Hepatocyte (in vitro differentiated cells): ENCODE measurements at regions not wholly inside any gene's neighbourhood (a gene's known extent, or its start where the extent isn't known, plus 50 kb on each side); places are given as distances from the start of the nearest gene placed in this dataset.
"Not testable (repeated sequence)": the region's sequence is repeated elsewhere in the genome, so short reads cannot be mapped to it uniquely, and the experiment has no call there.

ENCODE experiments used
- DNase-seq: peaks from one replicate; pipeline ENCODE4 v3.0.0-alpha.2; 2016; ENCODE audit warnings: low spot score
- H2AFZ ChIP-seq: fragments of 200-600 bp; sonication (generic); 2 replicates; pipeline ENCODE4 v1.6.0; 2016; ENCODE audit warnings: antibody characterized with exemption, mild to moderate bottlenecking
- H3K27ac ChIP-seq: fragments of 200-600 bp; sonication (generic); 2 replicates; pipeline ENCODE4 v1.5.1; 2016; ENCODE audit warnings: mild to moderate bottlenecking
- H3K27me3 ChIP-seq: fragments of 200-600 bp; sonication (generic); 2 replicates; pipeline ENCODE4 v1.6.1; 2016
- H3K36me3 ChIP-seq: fragments of 200-600 bp; sonication (generic); replicated peaks from 2 replicates; pipeline ENCODE4 v1.5.1; 2016; ENCODE audit warnings: low read depth; ENCODE audit not compliant: insufficient read depth
- H3K4me1 ChIP-seq: fragments of 200-600 bp; sonication (generic); 2 replicates; pipeline ENCODE4 v1.5.1; 2016; ENCODE audit warnings: mild to moderate bottlenecking, moderate library complexity; ENCODE audit not compliant: insufficient read depth
- H3K4me2 ChIP-seq: fragments of 200-600 bp; sonication (generic); 2 replicates; pipeline ENCODE4 v1.6.0; 2016
- H3K4me3 ChIP-seq: fragments of 200-600 bp; sonication (generic); 2 replicates; pipeline ENCODE4 v1.5.1; 2016; ENCODE audit warnings: mild to moderate bottlenecking
- H3K79me2 ChIP-seq: fragments of 200-600 bp; sonication (generic); 2 replicates; pipeline ENCODE4 v1.6.0; 2017; ENCODE audit warnings: mild to moderate bottlenecking
- H3K9me2 ChIP-seq: fragments of 200-600 bp; sonication (generic); replicated peaks from 2 replicates; pipeline ENCODE4 v1.6.0; 2017; ENCODE audit warnings: mild to moderate bottlenecking; ENCODE audit not compliant: insufficient read depth
- H3K9me3 ChIP-seq: fragments of 200-600 bp; sonication (generic); 2 replicates; pipeline ENCODE4 v1.5.1; 2016; ENCODE audit warnings: low read depth, mild to moderate bottlenecking
- H4K20me1 ChIP-seq: fragments of 200-600 bp; sonication (generic); 2 replicates; pipeline ENCODE4 v1.6.0; 2016; ENCODE audit warnings: mild to moderate bottlenecking; ENCODE audit not compliant: insufficient read depth, poor library complexity, severe bottlenecking
- CTCF ChIP-seq: fragments of 200-600 bp; sonication (generic); IDR thresholded peaks from 2 replicates; pipeline ENCODE4 v1.5.1; 2016; ENCODE audit warnings: antibody characterized with exemption, mild to moderate bottlenecking; ENCODE audit not compliant: poor library complexity
- EZH2 ChIP-seq: fragments of 200-600 bp; sonication (generic); IDR thresholded peaks from 2 replicates; pipeline ENCODE4 v1.6.1; 2016; ENCODE audit warnings: antibody characterized with exemption, mild to moderate bottlenecking, borderline replicate concordance
- EZH2phosphoT487 ChIP-seq: fragments of 200-600 bp; sonication (generic); IDR thresholded peaks from one replicate; pipeline ENCODE4 v1.6.1; 2018; ENCODE audit warnings: antibody characterized with exemption, mild to moderate bottlenecking, low read depth, moderate library complexity; ENCODE audit not compliant: unreplicated experiment, severe bottlenecking
- WGBS: methylation state at CpG from one replicate; pipeline ENCODE4 v1.1.6; 2016; ENCODE audit warnings: low lambda C conversion rate; ENCODE audit errors: missing lambda C conversion rate; 5-methylcytosine and 5-hydroxymethylcytosine counted together

GRCh38 chr12:27863839-27864238 is 83.8 kb upstream of the MANSC4 start:
- no peak overlapping the region for H3K27ac ChIP-seq
- no peaks in the 10 kb centered on the region for H3K9me3 ChIP-seq
- no peaks in the 10 kb centered on the region for H4K20me1 ChIP-seq
- no peak for TF ChIP-seq CTCF
- H2AFZ ChIP-seq, result no peak overlapping the region
- no peaks in the 10 kb centered on the region for H3K9me2 ChIP-seq
- H3K4me1 ChIP-seq, result no peaks in the 10 kb centered on the region
- no peak overlapping the region for H3K4me2 ChIP-seq
- H3K4me3 ChIP-seq, result no peak overlapping the region
- H3K36me3 ChIP-seq, result no peaks in the 10 kb centered on the region
- no peak for DNase-seq
- 81% methylated on average over 6 of the region's 6 CpGs for WGBS
- H3K79me2 ChIP-seq, result no peaks in the 10 kb centered on the region
- no peaks in the 10 kb centered on the region for H3K27me3 ChIP-seq

- Histone ChIP-seq H3K4me2 (no peak overlapping the region), H3K9me2 (no peaks in the 10 kb centered on the region), H3K27me3 (no peaks in the 10 kb centered on the region), H4K20me1 (no peaks in the 10 kb centered on the region), H3K36me3 (no peaks in the 10 kb centered on the region), H3K27ac (no peak overlapping the region), H2AFZ (no peak overlapping the region), H3K4me1 (no peaks in the 10 kb centered on the region), H3K79me2 (no peaks in the 10 kb centered on the region), H3K4me3 (no peak overlapping the region), H3K9me3 (no peaks in the 10 kb centered on the region)
- WGBS, result 78% methylated on average over 8 of the region's 8 CpGs
- no peak for DNase-seq
- TF ChIP-seq CTCF (no peak), EZH2phosphoT487 (no peak), EZH2 (no peak)
Measured at GRCh38 chr12:27861428-27862167, 81.6 kb upstream of the MANSC4 start.

DNA sequence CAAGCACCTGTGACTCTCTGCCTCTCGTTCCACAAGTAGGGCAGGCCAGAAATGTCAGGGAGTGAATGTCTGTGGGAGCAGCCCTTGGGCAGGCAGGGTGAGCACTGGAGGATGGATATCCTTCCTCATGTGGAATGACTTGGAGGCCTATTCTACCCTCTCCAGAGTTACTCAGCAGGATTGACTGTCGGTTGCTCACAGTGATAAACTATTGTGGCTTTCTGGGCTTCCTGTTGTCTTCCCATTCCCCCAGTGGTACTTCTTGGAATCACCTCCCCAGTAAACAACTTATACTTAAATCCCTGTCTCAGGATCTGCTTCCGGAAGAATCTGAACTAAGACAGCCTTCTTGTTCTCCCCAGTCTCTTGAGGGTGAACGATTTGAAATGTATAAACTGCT is 79.6 kb upstream of the MANSC4 start:
- DNase-seq, result no peak
- H3K9me2 ChIP-seq, result no peaks in the 10 kb centered on the region
- no peaks in the 10 kb centered on the region for H3K79me2 ChIP-seq
- no peak overlapping the region for H3K4me2 ChIP-seq
- H3K36me3 ChIP-seq, result no peaks in the 10 kb centered on the region
- no peak overlapping the region for H2AFZ ChIP-seq
- TF ChIP-seq CTCF, result no peak
- TF ChIP-seq EZH2, result no peak
- TF ChIP-seq EZH2phosphoT487, result no peak
- no peak overlapping the region for H3K4me3 ChIP-seq
- no peaks in the 10 kb centered on the region for H3K4me1 ChIP-seq
- H4K20me1 ChIP-seq, result no peaks in the 10 kb centered on the region
- no peak overlapping the region for H3K27ac ChIP-seq
- 93% methylated on average over 4 of the region's 4 CpGs for WGBS
- no peaks in the 10 kb centered on the region for H3K27me3 ChIP-seq
- H3K9me3 ChIP-seq, result no peaks in the 10 kb centered on the region

GRCh38 chr12:27857006-27857405 is 77.0 kb upstream of the MANSC4 start:
- H4K20me1 ChIP-seq, H3K4me3 ChIP-seq, H3K36me3 ChIP-seq, H3K27me3 ChIP-seq, H3K27ac ChIP-seq, DNase-seq, H3K9me3 ChIP-seq, H3K4me2 ChIP-seq, H3K9me2 ChIP-seq, H3K79me2 ChIP-seq, H2AFZ ChIP-seq, H3K4me1 ChIP-seq: not testable (repeated sequence)
